ENCODE measurements at regions not wholly inside any gene's neighbourhood (a gene's known extent, or its start where the extent isn't known, plus 50 kb on each side); places are given as distances from the start of the nearest gene placed in this dataset.

DNA sequence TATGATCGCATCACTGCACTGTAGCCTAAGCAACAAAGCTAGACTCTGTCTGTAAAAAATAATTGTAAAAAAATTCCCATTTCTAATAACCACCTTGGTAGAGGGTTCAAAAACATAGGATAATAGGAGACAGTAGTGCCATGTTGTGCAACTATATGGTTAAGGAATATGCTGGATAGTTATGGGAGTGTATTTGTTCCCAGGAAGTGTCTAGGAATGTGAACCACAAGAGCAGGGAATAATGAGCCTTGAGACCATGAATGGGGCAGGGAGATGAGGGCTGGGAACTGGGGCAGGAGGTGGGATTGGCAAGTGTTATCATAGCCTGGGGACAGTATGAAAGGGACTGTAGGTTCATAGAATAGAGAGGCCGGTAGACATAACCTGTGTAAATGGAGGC, 50.4 kb downstream of the RUSC2 start:
- no peak for DNase-seq
- TF ChIP-seq POLR2A (IDR thresholded peaks at IDR 0.05; ENCODE audit: low read length), result no peak
- no peak for TF ChIP-seq GATA1 (IDR thresholded peaks at IDR 0.05; ENCODE audit: low read depth, low read length)

DNA sequence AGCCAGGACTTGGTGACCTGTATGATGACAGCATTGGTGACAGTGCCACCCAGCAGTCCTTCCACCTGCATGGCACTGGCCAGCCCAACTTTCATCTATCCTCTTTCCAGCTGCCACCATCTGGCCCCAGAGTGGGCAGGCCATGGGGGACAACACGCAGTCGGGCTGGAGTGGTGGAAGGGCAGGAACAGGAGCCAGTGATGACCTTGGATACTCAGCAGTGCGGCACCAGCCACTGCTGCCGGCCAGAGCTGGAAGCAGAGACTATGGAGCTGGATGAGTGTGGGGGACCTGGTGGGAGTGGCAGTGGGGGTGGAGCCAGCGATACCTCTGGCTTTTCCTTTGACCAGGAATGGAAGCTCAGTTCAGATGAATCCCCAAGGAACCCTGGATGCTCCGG, 56.9 kb downstream of the RUSC2 start:
- no peak for DNase-seq
- TF ChIP-seq GATA1 (IDR thresholded peaks at IDR 0.05; ENCODE audit: low read depth, low read length) (no peak), POLR2A (IDR thresholded peaks at IDR 0.05; ENCODE audit: low read length) (no peak)

GRCh38 chr9:35547889-35548418, 57.1 kb upstream of the TESK1 start:
- TF ChIP-seq POLR2A (IDR thresholded peaks at IDR 0.05; ENCODE audit: low read length), result no peak
- TF ChIP-seq GATA1 (IDR thresholded peaks at IDR 0.05; ENCODE audit: low read depth, low read length), result no peak
- no peak for DNase-seq

DNA sequence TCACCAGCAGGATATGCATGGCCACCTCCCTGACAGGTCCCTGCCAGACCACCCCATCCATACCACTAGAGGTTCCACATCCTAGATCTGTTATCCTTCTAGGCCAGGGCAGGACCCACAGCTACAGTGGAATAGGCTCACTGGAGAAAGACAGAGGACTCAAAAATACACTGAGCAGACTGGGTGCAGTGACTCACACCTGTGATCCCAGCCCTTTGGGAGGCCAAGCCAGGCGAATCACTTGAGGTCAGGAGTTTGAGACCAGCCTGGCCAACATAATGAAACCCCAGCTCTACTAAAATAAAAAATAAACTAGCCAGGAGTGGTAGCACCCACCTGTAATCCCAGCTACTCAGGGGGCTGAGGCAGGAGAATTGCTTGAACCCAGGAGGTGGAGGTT, 56.5 kb upstream of the TESK1 start:
- no peak for DNase-seq
- TF ChIP-seq POLR2A (IDR thresholded peaks at IDR 0.05; ENCODE audit: low read length), result no peak
- TF ChIP-seq GATA1 (IDR thresholded peaks at IDR 0.05; ENCODE audit: low read depth, low read length), result no peak

- TF ChIP-seq GATA1 (IDR thresholded peaks at IDR 0.05; ENCODE audit: low read depth, low read length) (no peak), POLR2A (IDR thresholded peaks at IDR 0.05; ENCODE audit: low read length) (no peak)
- DNase-seq, result no peak
Observed at GRCh38 chr9:35549441-35549840, 55.6 kb upstream of the TESK1 start.

DNA sequence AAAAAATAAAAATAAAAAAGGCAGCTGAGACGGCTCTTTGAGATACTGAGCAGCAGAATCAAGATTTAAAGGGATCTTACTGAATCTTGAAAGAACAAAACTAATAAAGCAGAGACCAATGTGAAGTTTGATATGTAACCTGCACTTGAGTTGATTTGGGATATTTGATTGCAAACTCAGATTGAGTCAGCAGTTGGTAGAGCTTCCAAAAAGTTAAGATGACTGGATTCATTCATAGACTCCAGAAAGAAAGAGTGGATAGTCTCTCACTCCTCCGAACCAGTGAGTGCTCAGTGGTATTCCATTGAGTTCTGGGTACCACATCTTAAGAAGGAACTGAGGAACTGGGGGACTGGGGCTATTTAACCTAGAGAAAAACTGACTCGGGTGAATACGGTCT, 52.7 kb upstream of the TESK1 start:
- DNase-seq, result no peak
- no peak for TF ChIP-seq GATA1 (IDR thresholded peaks at IDR 0.05; ENCODE audit: low read depth, low read length)
- TF ChIP-seq POLR2A (IDR thresholded peaks at IDR 0.05; ENCODE audit: low read length), result no peak

DNA sequence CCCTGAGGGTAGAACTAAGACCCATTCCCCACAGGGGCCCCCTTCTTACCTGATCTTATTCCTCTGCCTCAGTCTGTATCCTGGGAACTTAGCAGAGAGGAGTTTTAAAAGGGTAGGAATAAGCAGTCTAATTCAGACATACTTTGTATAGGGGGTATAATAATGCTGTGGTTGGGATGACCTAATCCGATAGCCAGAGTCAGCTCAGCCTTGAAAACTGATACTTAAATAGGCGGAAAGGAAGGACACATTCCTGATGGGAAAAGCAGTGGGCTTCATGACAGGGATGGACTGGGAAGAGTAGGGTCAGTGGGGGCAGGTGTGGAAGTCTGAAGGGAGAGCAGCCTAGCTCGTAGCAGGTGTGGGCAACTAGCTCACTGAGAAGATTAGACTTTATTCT, 52.2 kb upstream of the TESK1 start:
- TF ChIP-seq GATA1 (IDR thresholded peaks at IDR 0.05; ENCODE audit: low read depth, low read length) (no peak), POLR2A (IDR thresholded peaks at IDR 0.05; ENCODE audit: low read length) (no peak)
- DNase-seq, result no peak

DNA sequence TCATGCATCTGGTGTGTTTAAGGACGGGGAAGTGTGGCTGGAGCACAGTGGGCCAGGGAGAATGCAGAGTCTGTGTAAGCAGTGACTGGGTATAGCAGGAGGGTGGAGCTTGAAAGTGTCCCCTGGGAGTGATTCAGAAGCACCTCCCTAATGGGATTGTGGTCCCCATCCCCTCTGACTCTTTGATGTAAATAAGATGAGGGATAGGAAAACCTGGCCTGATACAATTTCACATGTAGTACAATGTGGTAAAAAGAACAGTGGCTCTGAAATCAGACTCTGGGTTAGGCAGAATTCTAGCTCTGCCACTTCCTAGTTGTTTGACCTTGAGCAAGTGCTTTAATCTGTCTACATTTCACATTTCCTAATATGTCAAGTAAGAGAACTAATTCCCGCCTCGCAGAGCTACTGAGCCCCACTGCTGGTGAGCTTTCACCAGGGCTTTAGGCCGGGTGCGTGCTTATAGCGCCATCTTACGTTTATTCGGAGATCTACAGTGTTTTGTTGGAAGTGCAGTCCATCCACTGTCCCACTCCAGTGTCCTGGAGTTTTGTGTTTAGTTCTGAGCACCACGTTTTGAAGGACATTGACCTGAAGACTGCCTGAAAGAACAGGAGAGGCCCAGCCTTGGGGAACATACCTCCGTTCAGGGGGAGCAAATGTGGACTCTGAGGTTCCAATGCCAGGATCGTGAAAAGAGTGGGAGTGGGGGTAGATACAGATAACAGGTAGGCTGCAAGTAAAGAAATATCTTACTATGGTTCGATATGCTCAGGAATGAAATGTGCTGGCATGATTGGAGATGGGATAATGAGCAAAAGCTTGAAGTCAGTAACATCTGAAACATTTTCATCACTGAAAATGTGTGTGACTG, 51.2 kb upstream of the TESK1 start:
- TF ChIP-seq GATA1 (IDR thresholded peaks at IDR 0.05; ENCODE audit: low read depth, low read length) (no peak), POLR2A (IDR thresholded peaks at IDR 0.05; ENCODE audit: low read length) (no peak)
- peak; percentile 65 to 72 for DNase-seq

GRCh38 chr9:35555246-35555701, 49.8 kb upstream of the TESK1 start:
- TF ChIP-seq GATA1 (IDR thresholded peaks at IDR 0.05; ENCODE audit: low read depth, low read length) (no peak), POLR2A (IDR thresholded peaks at IDR 0.05; ENCODE audit: low read length) (no peak)
- no peak for DNase-seq

Measured in erythroblast (primary cell).